HG02759 (cell line): ENCODE measurements at regions not wholly inside any gene's neighbourhood (a gene's known extent, or its start where the extent isn't known, plus 50 kb on each side); places are given as distances from the start of the nearest gene placed in this dataset.

Source experiments
- ATAC-seq: cut with Tn5 transposase; IDR thresholded peaks from one replicate; pipeline ENCODE4 v1.9.1; 2021; ENCODE audit warnings: mild to moderate bottlenecking, moderate library complexity; ENCODE audit not compliant: unreplicated experiment

DNA sequence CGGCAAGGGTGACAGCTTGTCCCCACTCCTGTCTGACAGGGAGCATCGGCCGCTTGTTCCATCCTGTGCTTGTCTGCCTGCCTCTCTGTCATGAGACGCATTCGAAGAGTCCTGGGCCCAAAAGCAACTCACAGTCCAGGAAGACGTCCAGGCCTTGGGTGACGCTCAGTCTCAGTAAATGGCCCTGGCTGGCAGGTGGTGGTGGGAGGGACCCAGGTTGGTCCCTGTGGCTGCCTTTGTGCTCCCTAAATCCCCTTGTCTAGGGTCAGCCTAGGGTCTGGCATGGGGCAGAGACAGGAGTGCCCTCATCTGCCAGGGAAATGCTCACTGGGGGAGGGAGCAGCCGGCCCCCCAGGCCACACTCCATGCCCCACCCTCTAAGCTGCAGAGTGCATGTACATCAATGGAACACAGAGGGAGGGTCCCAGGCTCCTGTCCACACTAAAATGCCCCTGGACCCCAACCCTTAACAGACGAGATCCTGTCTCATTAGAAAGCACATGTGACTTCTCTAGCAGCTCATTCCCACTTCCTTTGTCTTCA lies 295.2 kb upstream of the ZNF32 start:
- ATAC-seq, result no peak

DNA sequence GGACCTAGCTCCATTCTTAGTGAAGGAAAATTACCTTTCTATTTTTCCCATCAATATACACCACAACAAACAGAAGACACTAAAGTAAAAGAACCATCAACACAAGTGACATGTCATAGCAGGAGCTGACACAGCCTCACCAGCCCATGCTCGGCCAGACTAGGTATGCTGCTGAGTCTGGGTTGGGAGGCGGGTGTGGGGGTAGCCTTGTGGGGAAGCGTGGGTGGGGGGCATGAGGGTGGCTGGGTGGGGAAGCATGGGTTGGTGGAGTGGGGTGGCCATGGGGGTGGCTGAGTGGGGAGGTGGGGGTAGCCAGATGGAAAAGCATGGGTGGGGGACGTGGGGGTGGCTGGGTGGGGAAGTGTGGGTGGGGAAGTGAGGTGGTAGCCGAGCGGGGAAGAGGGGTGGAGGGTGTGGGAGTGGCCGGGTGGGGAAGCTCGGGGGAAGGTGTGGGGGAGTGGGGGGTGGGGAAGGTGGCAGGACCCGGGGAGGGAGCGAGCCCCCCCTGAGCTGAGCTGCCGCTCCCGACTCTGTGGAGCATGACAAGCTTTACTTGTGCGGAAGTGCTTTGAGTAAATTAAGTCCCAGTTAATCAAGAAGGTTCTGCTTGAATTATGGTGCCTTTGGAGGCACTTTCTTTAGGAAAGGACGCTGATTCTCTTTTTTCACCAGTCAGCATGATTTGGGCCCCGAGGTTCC lies 294.6 kb upstream of the ZNF32 start:
- ATAC-seq, result no peak

DNA sequence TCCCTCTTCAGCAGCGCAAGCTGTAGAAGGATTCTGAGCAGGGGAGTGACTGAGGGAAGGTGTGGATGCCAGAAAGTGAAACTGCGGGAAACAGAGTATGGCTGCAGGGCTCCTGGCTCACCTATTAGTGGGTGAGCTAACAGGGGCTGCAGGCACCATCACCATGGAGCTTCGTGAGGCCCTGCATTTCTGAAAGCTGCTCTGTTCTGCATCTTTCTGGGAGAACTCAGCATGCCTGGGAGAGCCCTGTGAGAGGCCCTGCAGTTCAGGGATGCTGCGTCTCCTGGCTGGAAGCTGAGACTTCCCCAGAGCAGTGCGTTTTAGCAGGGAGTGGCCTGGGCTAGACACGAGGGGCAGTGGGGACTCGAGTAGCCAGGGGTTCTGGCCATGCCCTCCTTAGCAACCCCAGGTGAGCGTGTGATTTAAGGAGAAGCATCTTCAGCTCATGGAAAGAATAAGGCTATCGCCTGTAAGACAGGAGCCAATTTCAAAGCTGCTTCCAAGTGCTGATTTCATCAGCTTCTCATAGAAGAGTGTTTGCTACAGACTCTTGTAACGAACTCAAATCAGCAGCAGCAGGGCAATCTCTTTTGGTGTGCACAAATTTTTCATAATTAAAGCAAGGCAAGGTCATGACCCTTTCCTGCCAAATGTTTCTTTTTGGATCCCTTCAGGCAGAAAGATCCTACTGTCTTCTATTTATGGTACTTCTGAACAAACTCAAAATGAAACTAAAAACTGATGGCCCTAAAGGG lies 293.6 kb upstream of the ZNF32 start:
- no peak for ATAC-seq

DNA sequence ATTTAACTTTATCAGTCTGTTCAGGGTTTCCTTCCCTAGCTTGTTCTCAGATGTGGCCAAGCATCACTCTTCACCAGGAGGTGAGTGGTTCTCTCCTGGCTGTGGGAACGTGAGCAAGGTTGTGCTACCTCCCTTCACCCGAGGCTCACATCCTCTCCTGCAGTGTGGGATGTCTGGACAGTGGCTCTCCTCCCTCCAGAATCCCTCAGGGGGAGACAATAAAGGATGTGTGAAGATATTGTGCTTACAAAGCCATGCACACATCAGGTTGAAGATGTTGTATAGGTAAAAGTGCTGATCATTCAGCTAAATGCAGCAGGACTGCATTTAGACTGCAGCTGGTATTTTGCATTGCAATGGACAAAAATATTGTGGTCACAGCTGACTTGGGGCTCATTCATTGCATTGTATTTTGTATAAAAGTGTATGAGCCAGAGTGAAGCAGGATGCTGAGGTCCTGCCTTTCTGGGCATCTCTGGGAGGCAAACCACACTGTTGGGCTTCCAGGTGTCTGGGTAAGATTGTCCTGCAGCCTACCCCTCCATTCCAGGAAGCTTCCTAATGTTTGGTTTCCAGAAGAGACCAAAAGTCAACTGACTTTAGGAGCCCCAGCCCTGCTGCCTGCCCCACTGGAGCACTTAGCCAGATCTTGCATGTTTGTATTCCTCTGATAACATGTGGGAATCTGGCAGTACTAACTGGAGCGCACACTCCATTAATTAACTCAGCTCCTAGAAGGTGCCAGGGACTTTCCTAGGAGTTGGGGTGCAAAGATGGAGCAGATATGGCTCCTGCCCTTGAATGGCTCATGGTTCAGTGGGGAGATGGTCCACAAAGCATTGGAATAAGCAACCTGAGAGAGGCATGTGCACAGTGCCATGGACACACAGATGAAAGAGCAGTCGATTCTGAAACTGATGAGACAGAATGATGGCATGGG lies 292.5 kb upstream of the ZNF32 start:
- ATAC-seq, result no peak

DNA sequence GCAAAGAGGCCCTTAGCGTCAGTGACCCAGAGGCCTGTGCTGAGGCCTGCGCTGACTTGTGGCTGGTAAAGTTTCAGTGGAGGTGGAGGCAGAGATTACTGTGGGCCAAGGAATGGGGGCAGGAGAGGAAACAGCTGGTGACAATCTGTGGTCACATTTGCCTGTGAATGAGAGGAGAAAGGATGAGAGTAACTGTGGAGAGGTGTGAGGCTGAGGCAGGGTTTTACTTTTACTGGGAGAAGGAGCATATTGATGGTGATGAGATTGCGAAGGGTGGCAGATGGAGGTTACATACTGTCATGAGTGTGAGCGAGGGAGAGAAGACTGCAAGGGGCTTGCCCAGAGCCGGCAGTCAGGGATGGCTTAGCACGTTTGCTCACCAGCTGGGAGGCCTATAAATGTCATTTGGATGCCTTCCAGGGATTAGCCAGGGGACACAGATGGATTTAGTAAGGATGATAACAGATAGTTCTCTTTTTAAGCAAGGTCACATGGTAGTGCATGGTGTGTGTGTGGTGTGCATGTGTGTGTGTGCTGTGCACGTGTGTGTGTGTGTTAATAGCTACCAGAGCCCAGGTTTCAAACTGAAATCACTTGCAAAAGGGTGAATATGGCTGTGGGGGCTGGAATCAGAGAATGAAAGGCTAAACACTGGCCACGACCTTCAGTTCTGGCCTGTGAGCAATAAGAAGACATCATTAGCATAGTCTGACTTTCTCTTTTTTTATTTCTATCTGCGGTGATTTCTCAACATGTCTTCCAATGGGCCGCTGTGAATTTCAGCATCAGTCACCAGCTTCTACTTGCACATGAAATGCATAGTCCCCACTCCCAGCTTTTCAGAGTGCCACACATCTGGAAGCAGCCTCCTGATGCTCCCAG lies 291.5 kb upstream of the ZNF32 start:
- ATAC-seq, result no peak

DNA sequence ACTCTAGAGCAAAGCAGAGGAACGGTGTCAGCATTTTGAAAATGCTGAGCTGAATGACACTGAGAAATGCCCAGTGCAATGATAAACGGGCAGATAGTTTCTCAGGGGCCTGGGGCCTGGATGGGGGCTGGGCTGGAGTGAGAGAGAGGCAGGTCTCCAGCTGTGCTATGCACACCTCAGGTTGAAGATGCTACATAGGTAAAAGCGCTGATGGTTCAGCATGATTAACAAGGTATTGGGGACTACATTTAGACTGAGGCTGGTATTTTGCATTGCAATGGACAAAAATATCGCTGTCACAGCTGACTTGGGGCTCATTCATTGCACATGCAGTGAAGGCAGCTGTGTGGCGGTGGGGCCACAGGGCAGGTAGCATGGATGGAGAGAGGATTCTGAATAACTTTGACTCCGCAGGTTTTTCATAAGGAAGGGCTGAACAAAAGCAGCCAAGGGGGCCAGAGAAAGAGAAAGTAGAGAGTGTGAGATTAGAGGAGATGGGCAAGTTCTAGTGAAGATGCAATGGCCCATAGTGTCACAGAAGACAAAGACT lies 290.8 kb upstream of the ZNF32 start:
- ATAC-seq, result no peak

DNA sequence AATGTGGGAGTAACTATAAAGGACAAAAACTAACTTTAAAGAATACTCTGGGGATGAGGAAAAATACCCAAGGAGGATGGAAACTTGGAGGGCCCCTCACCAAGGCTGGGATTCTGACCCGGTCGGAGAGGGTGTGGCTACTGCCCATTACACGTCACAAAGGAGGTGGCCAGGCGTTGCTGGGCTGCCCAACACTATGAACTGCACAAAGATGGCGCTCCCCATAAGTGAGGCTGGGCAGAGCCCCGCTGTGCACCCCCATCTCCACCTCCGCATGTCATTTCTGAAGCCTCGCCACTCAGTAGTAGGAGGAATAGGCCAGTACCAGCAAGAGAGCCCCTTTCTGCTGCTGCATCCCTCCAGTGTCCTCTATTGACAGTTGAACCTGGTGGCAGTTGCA lies 290.1 kb upstream of the ZNF32 start:
- ATAC-seq, result no peak

DNA sequence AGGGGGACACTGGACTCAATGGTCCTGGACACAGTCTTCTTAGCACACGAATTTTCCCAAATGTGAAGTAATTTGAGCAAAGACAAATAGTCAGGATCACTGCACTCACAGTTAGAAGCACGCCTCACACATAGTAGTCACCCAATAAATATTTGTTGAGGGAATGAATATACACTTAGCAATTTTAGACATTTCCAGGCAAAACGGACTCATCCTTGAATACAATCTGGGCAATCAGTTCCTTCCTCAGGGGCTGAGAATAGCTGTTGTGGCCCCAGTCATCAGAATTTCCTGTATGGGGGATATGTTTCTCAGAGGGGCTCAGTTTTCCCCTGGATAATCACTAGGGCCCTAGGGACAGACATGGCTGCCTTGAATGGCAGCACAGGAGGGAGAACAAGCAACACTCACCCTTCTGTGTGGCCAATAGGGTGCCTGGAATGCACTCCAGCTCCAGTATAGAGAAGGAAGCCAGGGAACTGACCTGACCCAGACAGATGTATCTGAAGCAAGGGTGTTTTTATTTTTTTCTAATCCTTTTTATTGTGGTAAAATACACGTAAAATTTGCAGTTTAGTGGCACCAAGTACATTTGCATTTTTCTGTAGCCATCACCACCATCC lies 282.7 kb upstream of the ZNF32 start:
- no peak for ATAC-seq

DNA sequence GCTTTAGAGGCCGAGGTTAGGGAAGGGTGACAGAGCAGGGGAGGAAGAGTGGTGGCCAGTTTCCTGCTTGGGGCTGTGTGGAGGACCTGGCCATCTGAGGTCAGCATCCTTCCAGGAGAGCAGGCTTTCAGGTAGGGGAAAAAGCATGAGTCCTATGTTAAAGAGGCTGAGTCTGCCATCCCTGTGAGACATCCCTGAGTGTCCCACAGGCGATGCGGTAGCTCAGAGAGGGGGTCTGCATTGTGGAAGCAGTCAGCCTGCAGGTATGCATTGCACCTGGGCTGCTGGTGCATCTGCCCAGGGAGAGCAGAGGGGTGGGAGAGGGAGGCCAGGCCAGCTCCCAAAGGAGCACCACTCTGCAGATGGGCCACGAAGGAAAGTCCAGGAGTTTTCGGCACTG lies 282.1 kb upstream of the ZNF32 start:
- no peak for ATAC-seq

DNA sequence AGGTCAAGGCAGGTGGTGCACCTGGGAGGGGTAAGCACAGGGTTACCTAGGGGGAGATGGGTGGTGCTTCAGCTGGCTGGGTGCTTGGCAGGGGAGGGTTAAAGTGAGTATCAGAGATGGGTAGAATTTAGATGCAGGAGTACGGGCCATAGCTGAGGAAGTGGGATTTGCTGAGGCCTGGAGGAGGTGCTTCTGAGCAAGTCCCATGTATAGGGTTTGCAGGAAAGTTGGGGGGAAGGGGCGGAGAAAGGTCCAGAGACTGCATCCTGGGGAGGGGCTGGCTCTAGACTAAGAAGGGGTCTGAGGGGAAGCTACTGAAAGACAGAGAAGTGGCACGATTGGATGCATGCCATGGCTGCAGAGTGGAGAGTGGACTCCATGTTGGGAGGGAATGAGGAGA lies 281.6 kb upstream of the ZNF32 start:
- no peak for ATAC-seq

DNA sequence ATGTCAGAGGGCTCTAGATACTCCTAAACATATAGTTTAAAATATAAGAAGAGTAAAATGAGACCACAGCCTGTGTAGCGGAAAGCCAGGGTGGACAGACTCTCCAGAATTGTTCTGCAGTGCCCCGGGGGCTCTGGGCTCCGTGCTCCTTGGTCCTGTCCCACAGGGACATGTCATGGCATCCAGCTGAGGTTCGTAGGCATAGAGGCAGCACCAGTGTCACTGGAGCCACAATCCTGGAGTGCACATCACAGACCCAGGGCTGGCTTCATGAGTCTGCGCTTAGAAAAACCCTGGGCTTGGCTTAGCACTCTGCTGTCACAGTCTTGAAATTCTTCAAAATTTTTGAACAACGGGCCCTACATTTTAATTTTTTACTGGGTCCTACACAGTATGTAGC lies 280.4 kb upstream of the ZNF32 start:
- ATAC-seq, result no peak

DNA sequence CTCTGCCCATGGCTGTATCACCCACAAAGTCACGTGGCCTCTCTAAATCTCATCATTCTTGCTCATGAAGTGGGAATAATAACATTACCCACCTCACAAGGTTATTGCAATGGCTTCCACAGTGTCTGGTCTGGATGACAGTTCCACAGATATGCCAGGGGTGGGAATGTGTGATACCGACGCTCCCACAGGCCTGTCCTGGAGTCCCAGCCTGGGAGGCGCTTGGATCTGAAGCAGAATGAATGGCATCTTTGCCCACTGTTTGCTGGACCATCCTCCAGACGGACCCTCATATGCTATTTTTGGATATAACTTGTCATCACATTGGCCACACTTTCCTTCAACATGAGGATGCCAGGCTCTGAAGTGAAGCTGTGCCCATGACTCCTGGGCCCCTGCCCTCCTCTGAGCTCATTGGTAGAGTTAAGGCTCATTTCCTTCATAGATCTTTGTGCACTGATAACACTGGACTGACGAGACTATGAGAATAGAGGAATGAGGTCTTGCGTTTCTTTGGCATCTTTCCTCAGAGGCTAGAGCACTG lies 279.8 kb upstream of the ZNF32 start:
- ATAC-seq, result no peak

DNA sequence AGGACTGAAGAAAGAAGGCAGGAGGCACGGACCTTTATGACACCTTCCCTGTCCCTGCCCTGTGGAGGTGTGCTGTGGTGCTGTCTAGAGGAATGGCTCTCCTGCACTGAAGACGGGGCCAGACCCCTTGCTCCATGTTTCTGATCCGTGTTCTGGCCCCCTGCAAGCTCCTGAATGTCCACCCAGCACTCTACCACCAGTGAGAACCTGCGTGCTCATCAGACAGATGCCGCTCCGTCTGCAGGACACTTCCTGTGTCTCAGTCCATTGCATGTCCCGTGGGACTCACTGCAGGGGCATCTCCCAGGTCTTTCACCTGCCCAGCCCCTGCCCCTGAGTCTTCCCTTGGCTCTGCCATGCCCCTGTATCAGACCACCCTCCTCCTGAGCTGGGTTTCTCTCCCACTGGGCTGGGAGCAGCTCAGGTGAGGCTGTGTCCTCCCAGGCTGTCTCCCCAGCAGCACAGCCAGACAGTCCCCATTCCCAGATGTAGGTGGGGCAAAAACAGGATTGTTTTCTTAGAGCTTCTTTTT lies 278.3 kb upstream of the ZNF32 start:
- no peak for ATAC-seq

DNA sequence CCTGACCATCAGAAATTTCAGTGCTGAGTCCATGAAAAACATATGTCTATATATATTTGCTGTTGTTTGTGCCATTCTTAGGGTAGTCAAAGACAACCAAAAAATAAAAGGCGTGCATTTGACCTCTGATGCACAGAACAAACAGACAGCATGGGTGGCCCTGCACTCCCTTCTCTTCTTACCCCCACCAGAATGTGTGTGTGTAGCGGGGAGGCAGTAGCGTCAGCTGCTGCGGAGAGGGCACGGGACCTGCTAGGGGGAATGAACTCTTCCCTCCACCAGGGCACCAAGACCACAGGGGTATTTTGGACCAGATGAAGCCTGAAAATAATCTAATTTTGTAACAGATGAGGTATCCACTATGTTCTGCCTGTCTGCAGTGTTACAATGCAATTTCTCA lies 277.7 kb upstream of the ZNF32 start:
- ATAC-seq, result no peak

DNA sequence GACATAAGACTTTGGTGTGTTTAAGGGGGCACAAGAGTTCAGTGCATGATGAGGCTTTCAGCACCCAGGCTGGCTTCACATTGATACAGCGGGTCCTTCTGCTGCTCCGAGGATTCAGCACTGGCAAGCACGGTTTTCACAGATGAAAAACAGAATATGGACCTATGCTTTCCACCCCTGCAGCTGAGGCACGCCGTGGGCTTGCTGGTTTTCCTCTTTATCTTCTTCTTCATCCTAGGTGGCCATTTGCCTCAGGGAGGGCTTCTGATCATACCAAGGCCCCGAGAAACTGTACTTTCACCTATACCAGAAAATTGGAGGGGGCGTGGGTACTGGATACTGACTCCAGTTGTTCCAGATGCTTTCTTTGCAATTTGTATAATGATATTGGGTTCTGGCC lies 277.1 kb upstream of the ZNF32 start:
- ATAC-seq, result no peak

DNA sequence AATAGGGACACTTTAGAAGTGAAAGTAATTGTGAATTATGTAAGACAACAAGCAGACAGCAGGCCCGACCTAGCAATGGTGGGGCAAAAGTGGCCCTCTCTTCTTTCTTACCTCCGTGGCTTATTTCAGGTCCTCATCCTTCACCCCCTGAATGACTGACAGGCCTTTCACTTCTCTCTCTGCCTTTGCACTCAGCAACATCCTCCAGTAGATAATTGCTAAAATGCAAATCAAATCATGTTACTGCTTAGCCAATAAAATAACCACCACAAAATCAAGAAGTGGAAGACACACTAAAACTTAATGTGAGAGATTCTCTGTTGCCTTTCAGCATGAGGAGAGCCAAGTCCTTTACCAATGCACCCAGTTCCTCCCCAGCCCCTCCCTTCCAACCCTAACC lies 274.6 kb upstream of the ZNF32 start:
- no peak for ATAC-seq

DNA sequence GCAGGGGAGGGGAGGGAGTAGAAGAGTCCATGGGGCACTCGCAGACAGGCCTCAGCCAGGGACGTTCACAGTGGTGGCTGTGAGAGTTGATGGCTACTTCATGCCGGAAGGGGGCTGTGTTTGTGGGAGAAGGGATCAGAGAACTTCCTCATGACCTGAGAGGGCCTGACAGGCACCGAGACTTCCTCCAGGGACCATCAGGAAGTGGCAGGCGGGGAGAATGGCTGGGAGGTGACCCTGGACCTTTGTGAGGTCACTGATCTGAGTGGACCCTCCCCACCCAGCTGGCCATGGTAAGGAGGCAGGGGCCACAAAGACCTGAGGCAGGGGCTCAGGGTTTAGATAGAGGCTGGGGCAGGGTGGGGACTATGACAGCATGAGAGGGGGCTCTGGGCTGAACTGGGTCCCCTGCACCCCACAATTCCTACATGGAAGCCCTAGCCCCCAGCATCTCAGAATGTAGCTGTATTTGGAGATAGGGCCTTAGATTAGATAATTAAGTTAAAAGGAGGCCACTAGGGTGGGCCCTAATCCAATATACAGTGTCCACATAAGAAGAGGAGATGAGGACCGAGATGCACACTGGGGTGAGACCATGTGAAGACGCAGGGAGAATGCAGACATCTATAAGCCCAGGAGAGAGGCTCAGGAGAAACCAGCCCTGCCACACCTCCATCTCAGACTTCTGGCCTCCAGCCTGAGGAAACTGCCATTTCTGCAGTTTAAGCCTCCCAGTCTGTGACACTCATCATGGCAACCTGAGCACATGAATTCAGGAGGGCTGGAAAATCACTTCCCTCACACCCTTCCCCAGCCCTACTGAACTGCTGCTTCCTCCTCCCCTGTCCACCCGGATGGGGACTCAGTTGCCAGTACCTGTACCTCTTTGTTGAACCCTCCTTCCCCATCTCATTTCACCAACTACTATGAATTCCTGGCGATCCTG lies 273.9 kb upstream of the ZNF32 start:
- ATAC-seq, result no peak

DNA sequence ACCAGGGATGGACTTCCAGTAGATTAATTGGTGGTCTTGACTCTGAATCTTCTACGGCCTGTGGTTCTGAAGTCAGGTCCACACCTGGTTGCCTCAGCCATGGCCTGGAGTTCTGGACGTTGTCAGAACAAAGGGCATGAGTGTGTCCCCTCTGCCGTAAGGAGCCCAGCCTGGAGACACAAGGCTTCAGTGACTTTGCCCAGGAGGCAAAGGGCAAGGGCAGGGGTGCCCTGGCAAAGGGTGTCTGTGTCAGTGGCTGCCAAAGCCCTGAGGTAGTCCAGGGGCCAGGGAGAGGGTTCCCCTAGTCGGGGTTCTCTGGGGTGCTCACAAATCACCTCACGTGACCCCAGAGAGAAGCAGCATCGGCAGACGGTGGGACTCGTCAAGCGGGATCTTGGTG lies 273.2 kb upstream of the ZNF32 start:
- no peak for ATAC-seq
